Right cardiac atrium (tissue), 5 donors: ENCODE measurements at regions not wholly inside any gene's neighbourhood (a gene's known extent, or its start where the extent isn't known, plus 50 kb on each side); places are given as distances from the start of the nearest gene placed in this dataset.
A peak's percentile ranks its signal among the peaks of the same experiment; 100 is the strongest.

Experiments used
- ATAC-seq, 2 donors: fragments of 200-7000 bp; cut with Tn5 transposase; one replicate each; pipeline versions ENCODE4 v1.8.0 to v1.9.1; 2020; ENCODE audit warnings: moderate library complexity in 2 of 2, mild to moderate bottlenecking in 1 of 2
- DNase-seq, 3 donors: peaks; one replicate each; pipeline ENCODE4 v3.0.0-alpha.2; 2020
- H3K27ac ChIP-seq: one replicate; pipeline ENCODE4 v1.5.1; 2013; ENCODE audit warnings: mild to moderate bottlenecking, low read length, control low read depth, moderate library complexity
- H3K27me3 ChIP-seq: one replicate; pipeline ENCODE4 v1.6.1; 2013; ENCODE audit not compliant: control insufficient read depth, insufficient read depth
- H3K4me1 ChIP-seq: one replicate; pipeline ENCODE4 v1.6.1; 2013; ENCODE audit warnings: low read length; ENCODE audit not compliant: control insufficient read depth, insufficient read depth
- H3K4me3 ChIP-seq: one replicate; pipeline ENCODE4 v1.5.1; 2013; ENCODE audit warnings: low read length, control low read depth
- H3K9me3 ChIP-seq: one replicate; pipeline ENCODE4 v1.6.1; 2013; ENCODE audit warnings: low read length; ENCODE audit not compliant: control insufficient read depth
- WGBS: extraction: QIAGEN DNeasy Blood & Tissue Kit; methylation state at CpG from one replicate; pipeline ENCODE4 v1.1.7; 2013; 5-methylcytosine and 5-hydroxymethylcytosine counted together
- intact Hi-C, 4 donors: fragments of 100-400 bp; cut with DNase I; formaldehyde crosslinking; loops; one replicate each; pipeline versions ENCODE4 v1.11.0 to v1.14.0; 2022 to 2023
- donor health status: healthy with polysubstance abuse.
- donor health status: DM: no; HTN: yes; CAD: no.
- donor health status: DM: no; HTN: no; CAD: no.
- donor health status: DM: no; HTN: yes; CAD: no; lungs with severe emphysema.
- donor health status: DM: yes; HTN: yes; CAD: no.

DNA sequence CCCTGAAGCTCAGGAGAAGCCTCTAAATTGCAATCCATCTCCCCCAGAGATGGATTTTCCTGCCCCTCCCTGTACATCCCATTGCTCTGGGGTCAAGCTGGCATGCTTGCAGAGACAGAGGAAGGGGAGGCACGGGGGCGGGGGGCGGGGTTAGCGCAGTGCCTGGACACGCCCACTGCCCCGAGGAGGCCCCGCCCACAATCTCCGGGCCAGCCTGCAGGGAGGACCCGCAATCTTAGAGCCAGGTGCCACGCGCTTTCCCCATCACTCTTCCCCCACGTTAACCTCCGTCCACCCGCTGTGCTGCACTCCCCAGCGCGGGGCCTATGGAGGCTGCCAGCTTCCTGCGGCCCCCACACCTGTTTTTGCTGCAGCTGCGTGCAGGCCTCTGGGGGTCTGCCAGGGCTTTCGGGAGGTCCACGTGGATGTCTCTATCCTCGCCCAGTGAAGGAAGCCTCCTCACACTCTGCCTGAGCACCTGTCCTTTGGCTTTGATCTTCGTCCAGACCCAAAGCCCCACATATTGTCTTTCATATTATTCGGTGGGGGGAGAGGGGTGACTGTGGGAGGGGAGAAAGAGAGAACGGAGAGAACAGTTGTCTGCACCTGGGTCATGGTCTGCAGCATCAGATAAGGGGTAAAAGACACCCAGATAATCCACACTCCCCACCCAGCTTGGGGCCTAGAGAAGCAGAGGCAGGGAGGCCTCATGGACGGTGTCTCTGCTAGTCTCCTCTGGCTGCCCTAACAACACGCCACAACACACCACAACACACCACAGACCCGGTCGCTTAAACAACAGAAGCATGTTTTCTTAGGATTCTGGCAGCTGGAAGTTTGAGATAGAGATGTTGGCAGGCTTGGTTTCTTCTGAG is 118.0 kb upstream of the MEF2A start:
- peak overlapping the region; percentile 10 for H3K27ac ChIP-seq
- no peak overlapping the region for H3K4me3 ChIP-seq
- DNase-seq, result peak in 2 of 3 donors; percentile 59 to 68
- peak; percentile 3 to 39 for ATAC-seq
- no peaks in the 10 kb centered on the region for H3K27me3 ChIP-seq
- intact Hi-C loops, result loop anchor here in 1 of 4 donors (10.0 kb wide), 1 partner anchor 257 kb away; no protein-coding TSS in a partner anchor
- H3K9me3 ChIP-seq, result no peaks in the 10 kb centered on the region
- 48% methylated on average over 28 of the region's 28 CpGs for WGBS
- peaks cover 28% of the 10 kb centered on the region for H3K4me1 ChIP-seq

GRCh38 chr15:99449514-99449913 is 116.3 kb upstream of the MEF2A start:
- 70% methylated on average over 4 of the region's 4 CpGs for WGBS
- peaks cover 37% of the 10 kb centered on the region for H3K4me1 ChIP-seq
- no peak overlapping the region for H3K27ac ChIP-seq
- H3K9me3 ChIP-seq, result no peaks in the 10 kb centered on the region
- DNase-seq (no peak), ATAC-seq (no peak)
- no peaks in the 10 kb centered on the region for H3K27me3 ChIP-seq
- no peak overlapping the region for H3K4me3 ChIP-seq
- intact Hi-C loops, result loop anchor here in 1 of 4 donors (10.0 kb wide), 1 partner anchor 255 kb away; no protein-coding TSS in a partner anchor

DNA sequence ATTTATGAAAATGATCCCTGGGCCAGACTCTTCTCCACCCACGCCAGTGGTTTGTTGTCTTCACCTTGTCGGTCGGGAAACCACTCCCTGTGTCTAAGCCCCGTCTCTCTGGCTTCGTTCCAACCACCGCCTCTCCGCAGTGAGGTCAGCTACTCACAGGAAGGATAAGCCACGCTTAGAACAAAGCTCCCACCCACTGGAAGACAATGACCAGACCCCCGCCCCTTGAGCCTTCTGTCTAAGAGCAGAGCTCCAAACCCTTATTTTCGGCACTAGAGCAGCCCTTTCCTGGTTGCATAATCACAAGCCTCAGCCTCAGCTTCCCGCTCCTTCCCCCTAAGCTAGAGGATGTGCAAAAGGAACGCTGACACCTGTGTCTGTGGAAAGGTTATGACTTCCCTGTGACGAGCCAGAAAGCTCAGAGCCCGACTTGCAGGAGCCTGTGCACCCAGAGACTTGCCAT is 114.9 kb upstream of the MEF2A start:
- H3K4me1 ChIP-seq, result peaks cover 47% of the 10 kb centered on the region
- WGBS, result 30% methylated on average over 14 of the region's 14 CpGs
- DNase-seq (peak; percentile 89 to 93 (median 92)), ATAC-seq (peak; percentile 18 to 54)
- no peaks in the 10 kb centered on the region for H3K9me3 ChIP-seq
- H3K27me3 ChIP-seq, result no peaks in the 10 kb centered on the region
- no peak overlapping the region for H3K4me3 ChIP-seq
- peak overlapping the region; percentile 80 for H3K27ac ChIP-seq
- intact Hi-C loops, result loop anchor here in 2 of 4 donors (10.0 kb wide), 1 partner anchor 114 kb away; the partner anchor contains the start of gene MEF2A (in 2 of the 2)

- DNase-seq, result no peak
- WGBS, result 87% methylated on average over 3 of the region's 3 CpGs
- ATAC-seq, result no peak
- peaks cover 50% of the 10 kb centered on the region for H3K4me1 ChIP-seq
- peak overlapping the region; percentile 80 for H3K27ac ChIP-seq
- no peak overlapping the region for H3K4me3 ChIP-seq
- intact Hi-C loops, result loop anchor here in 2 of 4 donors (10.0 kb wide), 1 partner anchor 113 kb away; the partner anchor contains the start of gene MEF2A (in 2 of the 2)
- no peaks in the 10 kb centered on the region for H3K27me3 ChIP-seq
- H3K9me3 ChIP-seq, result no peaks in the 10 kb centered on the region
Observed at GRCh38 chr15:99451484-99451883, 114.3 kb upstream of the MEF2A start.

DNA sequence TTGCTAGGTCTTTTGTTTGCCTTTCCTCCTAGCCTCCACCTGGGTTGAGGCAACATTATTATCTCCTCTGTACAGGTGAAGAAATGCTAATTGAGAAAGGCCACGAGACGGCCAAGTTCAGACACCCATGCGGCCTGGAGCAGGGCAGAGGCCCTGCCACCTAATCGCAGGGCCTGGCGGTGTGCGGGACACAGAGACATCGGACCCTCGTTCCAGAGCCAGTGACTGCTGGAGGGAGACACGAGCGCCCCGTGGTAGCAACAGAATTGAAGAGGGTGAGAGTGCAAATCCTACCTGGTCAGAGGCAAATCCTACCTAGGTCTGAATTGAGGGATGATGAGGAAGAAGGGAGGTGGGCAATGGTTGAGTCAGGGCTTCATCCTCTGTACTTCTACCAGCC is 113.8 kb upstream of the MEF2A start:
- no peaks in the 10 kb centered on the region for H3K9me3 ChIP-seq
- H3K4me3 ChIP-seq, result no peak overlapping the region
- intact Hi-C loops, result loop anchor here in 2 of 4 donors (10.0 kb wide), 1 partner anchor 113 kb away; the partner anchor contains the start of gene MEF2A (in 2 of the 2)
- DNase-seq (peak in 1 of 3 donors; percentile 52), ATAC-seq (no peak)
- H3K27ac ChIP-seq, result peak overlapping the region; percentile 80
- H3K27me3 ChIP-seq, result no peaks in the 10 kb centered on the region
- H3K4me1 ChIP-seq, result peaks cover 50% of the 10 kb centered on the region
- WGBS, result 91% methylated on average over 11 of the region's 11 CpGs

- DNase-seq, result peak; percentile 95 to 97 (median 96)
- Histone ChIP-seq H3K4me3 (no peak overlapping the region), H3K9me3 (no peaks in the 10 kb centered on the region), H3K27me3 (no peaks in the 10 kb centered on the region), H3K4me1 (peaks cover 50% of the 10 kb centered on the region), H3K27ac (peak overlapping the region; percentile 80)
- 50% methylated on average over 24 of the region's 24 CpGs for WGBS
- intact Hi-C loops, result loop anchor here in 2 of 4 donors (10.0 kb wide), 1 partner anchor 112 kb away; the partner anchor contains the start of gene MEF2A (in 2 of the 2)
- peak; percentile 63 to 72 for ATAC-seq
Observed at GRCh38 chr15:99452728-99453636, 112.8 kb upstream of the MEF2A start.

DNA sequence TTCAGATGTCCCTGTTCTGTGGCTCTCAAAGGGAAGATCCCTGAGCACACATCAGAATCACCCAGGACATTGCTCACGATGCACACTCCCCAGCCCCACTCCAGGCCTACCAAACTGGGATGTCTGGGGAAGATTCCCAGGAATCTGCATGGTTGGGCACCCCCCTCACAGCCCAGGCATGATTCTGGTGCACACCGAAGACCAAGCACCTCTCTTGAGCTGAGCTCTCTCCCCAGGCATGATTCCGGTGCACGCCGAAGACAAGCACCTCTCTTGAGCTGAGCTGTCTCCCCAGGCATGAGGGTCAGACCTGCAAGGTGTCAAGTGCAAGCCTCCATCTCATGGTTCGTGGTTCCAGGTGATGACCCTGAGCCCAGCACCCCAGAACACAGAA is 112.2 kb upstream of the MEF2A start:
- Histone ChIP-seq H3K4me1 (peaks cover 50% of the 10 kb centered on the region), H3K27me3 (no peaks in the 10 kb centered on the region), H3K27ac (peak overlapping the region; percentile 80), H3K9me3 (no peaks in the 10 kb centered on the region), H3K4me3 (no peak overlapping the region)
- intact Hi-C loops, result loop anchor here in 2 of 4 donors (10.0 kb wide), 1 partner anchor 111 kb away; the partner anchor contains the start of gene MEF2A (in 2 of the 2)
- 89% methylated on average over 6 of the region's 6 CpGs for WGBS
- DNase-seq (peak in 1 of 3 donors; percentile 54), ATAC-seq (no peak)

DNA sequence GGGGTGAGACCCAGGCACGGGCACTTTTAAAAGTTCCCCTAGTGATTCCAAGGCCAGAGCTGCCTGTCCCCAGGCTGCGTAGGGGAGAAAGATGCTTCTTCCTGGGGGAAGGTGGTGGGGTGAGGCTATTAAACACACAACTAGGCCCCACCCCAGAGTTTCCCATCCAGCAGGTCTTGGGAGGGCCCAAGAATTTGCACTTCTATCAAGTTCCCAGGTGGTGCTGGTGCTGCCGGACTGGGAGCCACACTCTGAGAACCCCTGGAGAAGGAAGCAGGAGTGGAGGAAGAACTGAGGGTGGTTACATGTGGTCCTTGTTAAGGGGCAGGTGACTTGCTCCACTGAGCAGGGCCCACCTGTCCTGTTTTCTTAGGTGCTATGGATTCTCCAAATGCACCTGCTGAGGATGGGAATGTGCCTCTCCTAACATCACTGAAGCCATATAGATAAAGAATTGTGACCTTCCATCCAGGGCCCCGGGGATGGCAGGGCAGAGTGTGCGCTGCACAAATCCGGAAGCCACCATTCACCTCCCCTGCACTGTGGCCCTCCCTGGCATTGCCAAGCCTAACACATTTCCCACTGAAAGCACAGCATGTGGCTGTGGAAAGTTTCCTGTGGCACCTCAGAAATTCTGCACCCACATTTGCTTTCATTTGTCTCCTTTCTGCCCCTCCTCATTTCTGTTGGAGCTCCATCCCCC is 111.5 kb upstream of the MEF2A start:
- no peak overlapping the region for H3K4me3 ChIP-seq
- H3K4me1 ChIP-seq, result peaks cover 48% of the 10 kb centered on the region
- peak overlapping the region; percentile 80 for H3K27ac ChIP-seq
- ATAC-seq, result peak in 1 of 2 donors; percentile 4
- intact Hi-C loops, result loop anchor here in 2 of 4 donors (10.0 kb wide), 1 partner anchor 111 kb away; the partner anchor contains the start of gene MEF2A (in 2 of the 2)
- peak in 2 of 3 donors; percentile 55 to 61 for DNase-seq
- H3K27me3 ChIP-seq, result no peaks in the 10 kb centered on the region
- WGBS, result 78% methylated on average over 6 of the region's 6 CpGs
- no peaks in the 10 kb centered on the region for H3K9me3 ChIP-seq

GRCh38 chr15:99454941-99455788 is 110.6 kb upstream of the MEF2A start:
- peaks cover 48% of the 10 kb centered on the region for H3K4me1 ChIP-seq
- ATAC-seq (peak; percentile 94), DNase-seq (peak; percentile 95 to 97 (median 96))
- 15% methylated on average over 19 of the region's 19 CpGs for WGBS
- H3K9me3 ChIP-seq, result no peaks in the 10 kb centered on the region
- intact Hi-C loops, result loop anchor here in 2 of 4 donors (10.0 kb wide), 1 partner anchor 110 kb away; the partner anchor contains the start of gene MEF2A (in 2 of the 2)
- no peak overlapping the region for H3K4me3 ChIP-seq
- no peaks in the 10 kb centered on the region for H3K27me3 ChIP-seq
- peak overlapping the region; percentile 80 for H3K27ac ChIP-seq
